ENCODE measurements at regions not wholly inside any gene's neighbourhood (a gene's known extent, or its start where the extent isn't known, plus 50 kb on each side); places are given as distances from the start of the nearest gene placed in this dataset.

DNA sequence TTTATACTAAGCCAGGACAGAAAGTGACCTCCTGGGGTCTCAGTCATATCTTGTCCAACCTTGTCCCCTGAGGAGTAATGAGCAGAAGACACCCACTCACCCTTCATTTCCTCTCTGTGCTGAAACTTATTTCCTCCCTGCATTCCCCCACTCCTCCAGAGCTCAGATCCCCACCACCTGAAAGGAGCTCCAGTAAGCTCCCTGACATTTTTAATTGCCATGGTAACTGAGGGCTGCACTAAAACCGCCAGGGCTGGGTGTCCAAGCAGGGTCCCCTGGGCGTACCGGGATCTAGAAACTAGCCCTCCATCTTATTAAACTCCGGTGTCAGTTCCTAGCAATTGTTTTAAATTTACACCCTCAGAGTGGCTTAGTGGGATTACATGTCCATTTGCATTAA lies 393.3 kb upstream of the HNRNPA3 start:
- TF ChIP-seq, protein P1, sequence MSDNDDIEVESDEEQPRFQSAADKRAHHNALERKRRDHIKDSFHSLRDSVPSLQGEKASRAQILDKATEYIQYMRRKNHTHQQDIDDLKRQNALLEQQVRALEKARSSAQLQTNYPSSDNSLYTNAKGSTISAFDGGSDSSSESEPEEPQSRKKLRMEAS (IDR thresholded peaks at IDR 0.05), result no peak
- TF ChIP-seq RAD21 (IDR thresholded peaks at IDR 0.05; ENCODE audit: low read depth), result no peak
- TF ChIP-seq TAF1 (IDR thresholded peaks at IDR 0.05; ENCODE audit: low read depth), result no peak
- no peak for TF ChIP-seq EP300 (IDR thresholded peaks at IDR 0.05; ENCODE audit: borderline replicate concordance)
- no peak for TF ChIP-seq TEAD4 (IDR thresholded peaks at IDR 0.05)
- TF ChIP-seq YY1 (IDR thresholded peaks at IDR 0.05; ENCODE audit: low read depth), result no peak
- TF ChIP-seq NFIC (IDR thresholded peaks at IDR 0.05), result no peak
- no peak for TF ChIP-seq FOXM1 (IDR thresholded peaks at IDR 0.05; ENCODE audit: borderline replicate concordance, low read depth)
- no peak for TF ChIP-seq CREB1 (IDR thresholded peaks at IDR 0.05; ENCODE audit: low read depth)
- TF ChIP-seq EGR1 (IDR thresholded peaks at IDR 0.05), result no peak
- TF ChIP-seq, protein P2, sequence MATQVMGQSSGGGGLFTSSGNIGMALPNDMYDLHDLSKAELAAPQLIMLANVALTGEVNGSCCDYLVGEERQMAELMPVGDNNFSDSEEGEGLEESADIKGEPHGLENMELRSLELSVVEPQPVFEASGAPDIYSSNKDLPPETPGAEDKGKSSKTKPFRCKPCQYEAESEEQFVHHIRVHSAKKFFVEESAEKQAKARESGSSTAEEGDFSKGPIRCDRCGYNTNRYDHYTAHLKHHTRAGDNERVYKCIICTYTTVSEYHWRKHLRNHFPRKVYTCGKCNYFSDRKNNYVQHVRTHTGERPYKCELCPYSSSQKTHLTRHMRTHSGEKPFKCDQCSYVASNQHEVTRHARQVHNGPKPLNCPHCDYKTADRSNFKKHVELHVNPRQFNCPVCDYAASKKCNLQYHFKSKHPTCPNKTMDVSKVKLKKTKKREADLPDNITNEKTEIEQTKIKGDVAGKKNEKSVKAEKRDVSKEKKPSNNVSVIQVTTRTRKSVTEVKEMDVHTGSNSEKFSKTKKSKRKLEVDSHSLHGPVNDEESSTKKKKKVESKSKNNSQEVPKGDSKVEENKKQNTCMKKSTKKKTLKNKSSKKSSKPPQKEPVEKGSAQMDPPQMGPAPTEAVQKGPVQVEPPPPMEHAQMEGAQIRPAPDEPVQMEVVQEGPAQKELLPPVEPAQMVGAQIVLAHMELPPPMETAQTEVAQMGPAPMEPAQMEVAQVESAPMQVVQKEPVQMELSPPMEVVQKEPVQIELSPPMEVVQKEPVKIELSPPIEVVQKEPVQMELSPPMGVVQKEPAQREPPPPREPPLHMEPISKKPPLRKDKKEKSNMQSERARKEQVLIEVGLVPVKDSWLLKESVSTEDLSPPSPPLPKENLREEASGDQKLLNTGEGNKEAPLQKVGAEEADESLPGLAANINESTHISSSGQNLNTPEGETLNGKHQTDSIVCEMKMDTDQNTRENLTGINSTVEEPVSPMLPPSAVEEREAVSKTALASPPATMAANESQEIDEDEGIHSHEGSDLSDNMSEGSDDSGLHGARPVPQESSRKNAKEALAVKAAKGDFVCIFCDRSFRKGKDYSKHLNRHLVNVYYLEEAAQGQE (IDR thresholded peaks at IDR 0.05; ENCODE audit: low read depth), result no peak
- no peak for TF ChIP-seq ZBTB7A (IDR thresholded peaks at IDR 0.05; ENCODE audit: low read depth)
- TF ChIP-seq, protein P3, sequence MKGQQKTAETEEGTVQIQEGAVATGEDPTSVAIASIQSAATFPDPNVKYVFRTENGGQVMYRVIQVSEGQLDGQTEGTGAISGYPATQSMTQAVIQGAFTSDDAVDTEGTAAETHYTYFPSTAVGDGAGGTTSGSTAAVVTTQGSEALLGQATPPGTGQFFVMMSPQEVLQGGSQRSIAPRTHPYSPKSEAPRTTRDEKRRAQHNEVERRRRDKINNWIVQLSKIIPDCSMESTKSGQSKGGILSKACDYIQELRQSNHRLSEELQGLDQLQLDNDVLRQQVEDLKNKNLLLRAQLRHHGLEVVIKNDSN (IDR thresholded peaks at IDR 0.05), result no peak
